DMS153 treated with DMSO at 0.1 percent for 48 hours (cell line): ENCODE measurements at regions not wholly inside any gene's neighbourhood (a gene's known extent, or its start where the extent isn't known, plus 50 kb on each side); places are given as distances from the start of the nearest gene placed in this dataset.

ENCODE experiments used
- DNase-seq: peaks from one replicate; lab custom pipeline; 2025; ENCODE audit not compliant: unreplicated experiment; lab: John Stamatoyannopoulos, UW

DNA sequence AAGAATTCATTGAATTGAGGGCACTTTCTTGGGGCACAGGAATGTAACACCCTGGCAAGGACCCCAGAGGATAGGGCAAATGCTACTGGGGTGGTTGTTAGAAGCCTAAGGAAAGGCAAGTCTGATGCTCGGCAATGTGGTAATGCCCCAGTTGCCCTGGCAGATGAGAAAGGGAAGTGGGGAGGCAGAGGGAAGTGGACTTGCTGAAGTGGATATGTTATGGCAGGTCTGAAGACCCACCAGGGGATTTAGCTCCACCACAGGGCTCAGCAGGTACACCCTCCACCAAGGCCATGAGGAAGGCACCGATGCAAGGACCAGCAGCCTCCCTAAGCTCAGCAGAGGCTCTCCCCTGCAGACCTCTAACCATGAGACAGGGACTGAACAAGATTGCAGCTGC is 184.8 kb downstream of the IRX5 start:
- no peak for DNase-seq

DNA sequence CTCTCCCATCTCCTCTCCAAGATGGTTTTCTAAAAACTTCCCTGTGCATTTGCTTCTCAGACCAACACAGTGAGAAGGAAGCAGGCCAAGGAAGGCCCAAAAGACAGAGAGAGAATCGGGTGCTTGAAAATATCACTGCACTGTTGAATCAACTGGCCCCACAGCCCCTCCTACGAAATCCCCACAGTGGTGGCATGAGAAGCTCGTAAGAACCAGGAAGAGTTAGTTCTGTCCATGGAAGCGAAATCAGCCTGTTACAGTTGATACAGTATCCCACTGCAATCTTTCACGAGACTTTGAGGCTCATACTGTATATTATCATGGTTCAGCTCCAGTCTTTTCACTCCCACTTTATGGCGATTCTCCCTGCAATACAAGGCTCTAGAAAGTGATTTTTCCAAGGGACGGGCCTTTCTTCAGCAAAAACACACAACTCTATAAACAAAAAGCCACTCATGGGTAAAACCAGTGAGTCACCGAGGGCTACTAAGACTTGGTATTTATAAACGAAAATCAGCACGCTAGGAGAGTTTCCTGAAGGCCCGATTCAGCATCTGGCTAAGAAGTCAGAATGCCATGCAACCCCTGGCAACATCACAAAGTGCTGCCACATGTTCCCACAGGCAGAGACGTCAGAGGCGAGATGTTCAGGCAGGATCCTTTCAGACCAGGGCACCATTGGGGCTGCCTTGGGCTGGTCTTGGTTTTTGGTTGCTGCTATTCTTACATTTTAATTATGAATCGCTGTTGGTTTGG is 185.7 kb downstream of the IRX5 start:
- no peak for DNase-seq

DNA sequence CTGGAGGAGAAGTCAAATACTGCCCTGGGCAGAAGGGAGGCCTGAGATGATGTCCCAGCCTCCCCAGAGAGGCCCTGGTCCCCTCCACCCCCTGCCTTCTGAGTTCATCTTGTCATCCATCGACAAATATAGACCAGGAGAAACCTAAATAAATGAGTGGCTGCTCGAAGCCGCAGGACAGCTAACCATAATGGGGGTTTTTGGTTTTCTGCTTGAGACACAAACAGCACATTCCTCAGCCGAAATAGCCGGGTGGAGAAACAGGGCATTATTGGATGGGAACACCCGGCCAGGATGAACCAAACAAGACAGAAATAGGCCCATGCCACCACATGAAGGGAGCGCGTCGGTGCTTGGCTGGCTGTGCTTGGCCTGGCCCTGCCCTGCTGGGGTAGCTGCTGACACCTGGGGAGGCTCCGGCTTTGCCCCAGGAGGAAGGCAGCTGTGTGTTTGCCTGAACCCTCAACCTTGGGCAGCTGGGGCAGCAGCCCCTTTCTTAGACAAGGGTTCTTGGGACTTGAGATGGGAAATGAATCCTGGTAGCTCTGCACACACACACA is 188.1 kb downstream of the IRX5 start:
- DNase-seq: no peak

DNA sequence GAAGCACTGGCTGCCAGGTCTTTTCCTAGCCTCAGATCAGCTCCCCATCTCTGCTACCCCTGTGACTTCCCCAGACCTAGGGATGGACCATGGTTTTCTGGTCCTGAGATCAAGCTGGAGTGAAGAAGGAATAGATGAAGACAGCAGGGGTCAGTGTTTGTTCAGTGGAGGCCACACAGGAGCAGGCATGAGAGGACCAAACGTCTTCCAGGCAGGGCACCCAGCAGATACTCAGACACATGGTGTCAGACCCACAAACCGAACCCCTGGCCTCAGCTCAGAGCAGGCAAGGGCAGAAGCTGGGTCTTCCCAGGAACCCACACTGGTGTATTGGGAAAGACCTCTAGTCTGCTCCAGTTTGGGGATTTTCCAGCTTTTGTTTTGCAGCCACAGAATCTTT is 189.7 kb downstream of the IRX5 start:
- no peak for DNase-seq

DNA sequence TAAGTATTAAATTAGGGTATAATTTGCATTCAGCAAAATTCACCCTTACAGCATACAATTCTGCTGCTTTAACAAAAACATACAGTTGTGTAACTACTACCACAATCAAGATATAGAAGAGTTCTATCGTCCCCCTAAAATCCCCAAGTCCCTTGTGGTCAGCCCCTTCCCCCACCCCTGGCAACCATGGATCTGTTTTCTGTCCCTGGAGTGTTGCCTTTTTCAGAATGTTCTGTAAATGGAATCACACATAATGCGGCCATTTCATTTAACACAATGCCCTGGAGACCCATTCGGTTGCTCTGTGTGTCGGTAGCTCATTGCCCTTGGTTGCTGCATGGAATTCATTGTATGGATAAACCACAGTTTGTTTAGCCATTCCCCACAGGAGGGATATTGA is 190.2 kb downstream of the IRX5 start:
- DNase-seq: no peak

DNA sequence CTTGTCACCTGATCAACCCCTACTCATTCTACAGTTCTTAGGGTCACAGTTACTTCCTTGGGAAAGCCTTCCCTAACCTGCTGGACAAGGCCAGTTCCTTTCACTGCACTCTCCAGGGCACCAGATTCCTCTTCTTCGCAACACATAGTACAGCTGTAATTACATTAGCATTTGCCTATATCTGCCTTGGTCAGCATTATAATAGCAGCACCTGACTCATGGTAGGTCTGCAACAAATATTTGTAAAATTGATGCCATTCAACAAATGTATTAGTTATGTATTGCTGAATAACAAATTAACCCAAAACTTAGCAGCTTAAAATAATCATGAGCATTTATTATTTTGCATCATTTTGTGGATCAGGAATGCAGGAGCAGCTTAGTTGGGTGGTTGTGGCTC is 193.0 kb downstream of the IRX5 start:
- no peak for DNase-seq

DNA sequence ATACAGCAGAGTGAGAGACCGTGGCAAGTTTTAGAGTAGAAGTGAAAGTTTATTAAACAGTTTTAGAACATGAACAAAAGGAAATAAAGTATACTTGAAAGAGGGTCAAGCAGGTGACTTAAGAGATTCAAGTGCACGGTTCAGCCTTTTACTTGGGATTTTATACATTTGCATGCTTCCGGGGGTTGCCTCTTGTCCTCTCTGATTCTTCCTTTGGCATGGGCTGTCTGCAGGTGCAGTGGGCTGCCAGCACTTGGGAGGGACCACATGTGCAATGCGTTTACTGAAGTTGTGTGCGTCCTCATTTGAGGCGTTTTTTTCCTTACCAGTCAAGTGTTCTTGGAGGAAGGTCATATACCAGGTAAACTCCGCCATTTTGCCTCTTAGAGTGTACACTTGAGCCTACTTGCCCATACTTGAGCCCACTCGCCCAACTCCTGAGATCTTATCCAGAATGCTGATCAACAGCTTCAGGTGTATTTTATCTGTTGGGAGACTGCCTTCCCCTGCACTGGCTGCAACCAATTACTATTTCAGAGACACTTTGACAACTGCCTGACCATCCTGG is 195.2 kb downstream of the IRX5 start:
- no peak for DNase-seq

DNA sequence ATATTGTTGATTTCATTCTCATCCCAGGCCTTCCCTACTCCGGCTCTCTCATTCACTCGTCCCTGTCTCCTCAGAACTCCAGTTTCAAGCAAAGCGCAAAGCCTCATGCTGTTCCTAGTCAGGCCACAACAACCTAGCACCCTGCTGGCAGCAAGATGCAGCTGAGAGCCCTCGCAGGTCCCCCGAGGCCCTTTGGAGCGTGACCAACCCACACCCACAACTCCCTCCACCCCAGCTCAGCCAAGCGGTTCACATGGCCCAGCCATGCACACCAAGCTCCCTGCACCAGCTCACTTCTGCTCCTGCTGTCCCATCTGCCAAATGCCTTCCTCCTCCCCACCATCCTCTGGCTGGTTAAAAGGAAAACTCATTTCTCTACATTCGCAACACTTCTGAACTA is 195.8 kb downstream of the IRX5 start:
- no peak for DNase-seq

DNA sequence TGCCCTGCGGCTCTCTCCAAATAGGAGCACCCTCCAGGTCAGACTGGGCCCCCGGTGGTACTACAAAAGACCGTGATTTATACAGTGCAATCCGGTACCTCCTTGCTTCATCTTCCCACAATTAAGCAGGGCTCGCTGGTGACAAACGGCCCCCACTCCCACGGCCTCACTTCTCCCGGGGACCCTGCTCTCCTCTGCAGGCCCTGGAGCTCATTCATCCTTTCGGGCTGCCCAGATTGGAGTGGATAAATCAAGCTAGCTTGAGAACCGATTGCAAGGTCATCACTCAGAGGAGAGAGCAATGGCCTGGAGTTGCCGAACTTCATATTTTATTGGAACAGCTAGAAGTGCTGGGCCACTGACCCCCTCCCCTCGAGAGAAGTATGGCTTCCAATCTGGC is 193.5 kb upstream of the IRX6 start:
- no peak for DNase-seq

DNA sequence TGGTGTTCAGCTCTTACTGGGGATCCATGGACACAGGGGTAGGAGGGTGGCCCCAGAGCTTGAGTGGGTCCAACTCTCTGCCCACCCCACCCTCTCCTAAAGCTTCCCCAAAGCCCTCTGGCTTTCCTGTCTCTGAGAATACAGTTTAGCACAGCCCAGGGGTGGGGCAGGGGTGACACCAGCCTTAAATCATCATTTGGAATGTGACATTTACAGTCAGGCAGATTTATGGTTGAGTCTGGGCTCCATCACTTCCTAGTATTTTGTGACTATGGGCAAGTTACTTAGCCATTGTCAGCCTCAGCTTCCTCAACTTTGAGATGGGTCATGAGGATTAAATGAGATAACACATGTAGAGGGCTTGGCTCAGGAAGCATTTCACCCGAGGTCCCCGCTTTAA is 193.1 kb upstream of the IRX6 start:
- DNase-seq: no peak

DNA sequence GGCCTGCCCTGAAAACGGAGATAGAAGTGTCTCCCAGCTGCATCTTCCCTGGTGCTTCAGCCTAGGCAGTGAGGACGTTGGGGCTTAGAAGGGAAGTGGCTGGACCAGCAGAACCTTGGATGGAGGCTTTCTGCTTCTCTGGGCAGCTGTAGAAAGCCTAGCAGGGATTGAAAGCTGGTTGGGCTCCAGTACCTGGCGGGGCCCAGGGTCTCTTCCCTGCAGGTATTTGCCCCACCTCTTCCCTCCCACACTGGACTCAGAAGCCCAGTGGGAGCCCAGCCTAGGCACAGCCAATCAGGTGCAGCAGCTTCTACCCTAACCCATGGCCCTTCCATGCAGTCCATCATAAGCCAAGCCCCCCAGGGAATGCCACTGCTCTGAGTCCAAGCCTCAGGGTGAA is 190.3 kb upstream of the IRX6 start:
- DNase-seq: no peak

DNA sequence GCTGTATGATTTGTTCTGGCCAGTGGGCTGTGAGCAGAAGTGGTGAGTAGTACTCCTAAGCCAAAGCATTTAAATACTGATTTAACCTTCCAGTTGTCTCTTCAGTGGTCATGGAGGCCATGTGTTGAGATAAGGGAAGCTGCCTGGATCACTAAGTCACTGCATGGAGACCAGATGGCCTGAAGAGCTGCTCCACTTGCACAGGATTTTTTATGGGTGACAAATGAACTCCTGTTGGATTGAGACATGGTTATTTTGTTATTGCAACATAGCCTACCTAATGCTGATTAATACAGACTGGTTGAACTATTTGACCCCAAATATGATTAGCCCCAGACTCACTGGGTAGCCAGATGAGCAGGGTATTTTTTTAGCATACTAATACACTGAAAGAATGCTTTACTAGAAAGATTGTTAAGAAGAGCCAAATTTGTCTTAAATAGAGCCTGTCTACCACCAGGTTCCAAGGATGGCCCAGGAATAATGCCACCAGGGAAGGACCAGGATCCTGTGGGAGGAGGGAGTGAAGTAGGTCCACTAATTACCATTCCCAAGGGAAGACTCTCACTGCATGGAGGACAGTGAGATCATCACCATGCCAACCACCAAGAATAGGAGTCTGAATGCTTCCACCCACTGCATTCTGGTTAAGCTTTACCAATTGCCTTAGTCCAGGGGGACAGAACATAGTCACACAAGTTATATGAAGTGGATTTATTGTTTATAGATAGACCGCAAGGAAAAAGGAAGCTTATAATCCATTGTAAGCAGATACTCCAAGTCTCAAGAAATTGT is 187.4 kb upstream of the IRX6 start:
- no peak for DNase-seq

DNA sequence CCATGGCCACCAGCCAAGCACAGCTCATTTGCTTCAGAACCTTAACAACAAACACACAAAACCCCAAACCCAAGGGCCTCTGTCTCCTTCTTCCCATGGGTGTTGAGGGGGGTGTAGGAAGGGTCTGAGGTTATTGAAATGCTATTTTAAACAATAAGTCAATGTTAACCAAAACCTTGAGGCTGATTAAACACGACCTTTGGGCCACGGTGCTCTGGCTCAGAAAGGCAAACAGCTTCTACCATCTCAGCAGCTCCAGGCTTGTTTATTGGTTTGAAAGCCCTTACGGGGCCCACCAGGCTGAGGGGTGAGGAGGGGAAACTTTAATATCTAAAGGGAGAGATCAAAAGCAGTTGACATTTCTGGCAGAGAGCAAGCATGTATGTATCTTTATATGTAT is 185.7 kb upstream of the IRX6 start:
- no peak for DNase-seq

DNA sequence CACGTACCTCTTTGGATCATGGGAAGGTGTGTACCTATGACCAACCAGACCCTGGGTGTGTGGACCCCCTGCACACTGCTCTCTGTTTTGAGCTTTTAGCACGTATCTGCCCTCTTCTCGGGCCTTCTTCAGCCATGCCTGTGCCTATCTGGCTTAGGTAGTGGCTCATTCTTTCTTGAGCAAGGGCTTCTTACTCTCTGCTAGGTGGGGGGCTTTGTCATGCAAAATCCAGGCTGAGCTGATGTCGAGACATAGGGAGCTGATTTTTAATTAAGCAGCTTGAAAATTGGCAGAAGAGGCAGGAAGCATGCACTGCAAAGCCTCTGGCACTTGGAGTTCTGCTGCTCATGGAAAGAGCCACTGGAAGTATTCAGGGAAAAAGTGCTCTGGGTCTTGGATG is 181.6 kb upstream of the IRX6 start:
- DNase-seq: no peak

DNA sequence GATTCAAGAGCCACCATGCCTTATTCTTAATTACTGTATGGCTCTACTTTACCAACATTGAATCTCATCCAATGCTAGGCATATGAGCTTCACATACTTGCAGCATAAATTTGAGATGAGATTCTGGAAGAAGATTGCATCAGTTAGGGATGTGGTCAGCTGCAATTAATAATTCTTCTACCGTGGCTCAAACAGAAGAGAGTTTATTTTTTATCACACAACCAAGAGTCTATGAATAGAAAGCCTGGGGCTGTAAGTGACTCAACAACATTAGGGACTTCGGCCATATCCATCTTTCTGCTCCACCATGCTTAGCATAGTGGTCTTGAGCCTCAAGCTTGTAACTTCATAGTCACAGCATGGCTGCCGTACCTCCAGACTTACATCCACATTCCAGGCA is 179.4 kb upstream of the IRX6 start:
- no peak for DNase-seq

DNA sequence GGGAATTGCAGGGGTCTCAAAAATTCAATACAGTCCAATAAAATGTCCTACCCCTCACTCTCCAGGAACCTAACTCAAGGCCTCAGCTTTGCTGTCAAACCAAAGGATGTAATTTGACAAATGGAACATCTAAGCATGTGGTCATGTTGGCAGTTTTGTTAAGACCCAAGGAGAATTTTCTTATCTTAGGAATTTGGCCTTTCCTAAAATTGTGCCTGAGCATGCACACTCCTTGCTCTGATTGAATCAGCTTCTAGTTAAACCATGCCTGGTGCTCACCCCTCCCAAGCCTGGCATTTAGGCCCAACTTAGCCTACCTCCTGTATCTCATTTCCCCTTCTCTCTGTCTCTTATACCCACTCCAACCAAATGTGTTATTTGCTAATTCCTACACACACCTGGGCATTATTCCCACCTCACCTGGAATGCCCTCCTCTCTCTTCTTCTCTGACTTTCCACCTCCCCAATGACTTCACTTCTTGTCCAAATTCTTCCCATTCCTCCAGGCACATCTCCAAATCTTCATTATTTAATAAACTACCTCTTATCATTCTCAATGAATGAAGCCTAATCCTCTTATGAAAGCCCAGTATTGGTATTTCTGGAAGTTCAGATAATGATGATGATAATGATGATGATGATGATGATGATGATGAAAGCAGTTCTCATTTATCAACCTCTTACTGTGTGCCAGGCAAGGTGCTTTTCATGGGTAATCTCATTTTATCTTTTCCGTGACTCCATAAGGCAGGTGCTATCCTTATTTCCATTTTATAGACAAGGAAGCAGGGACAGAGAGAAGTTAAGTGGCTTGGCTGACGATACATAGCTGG is 178.0 kb upstream of the IRX6 start:
- DNase-seq: no peak

DNA sequence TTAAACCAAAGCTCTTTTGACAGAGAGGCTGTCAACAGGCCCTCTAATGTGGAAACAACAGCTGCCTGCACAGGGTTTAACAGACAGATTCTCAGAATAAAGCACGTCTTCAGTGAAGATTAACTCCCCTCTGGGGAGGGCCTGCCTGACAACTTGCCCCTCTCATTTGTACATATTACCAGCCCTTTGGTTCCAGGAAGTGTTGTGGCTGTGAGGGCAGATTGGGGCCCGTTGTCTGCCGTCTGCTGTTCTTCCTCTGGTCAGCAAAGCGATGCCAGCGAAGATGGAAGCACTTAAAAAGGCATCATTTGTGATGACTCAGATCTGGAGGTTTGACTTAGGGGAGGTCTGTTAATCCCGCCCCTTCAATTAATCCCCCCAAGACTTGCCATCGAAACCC is 177.0 kb upstream of the IRX6 start:
- DNase-seq: no peak

DNA sequence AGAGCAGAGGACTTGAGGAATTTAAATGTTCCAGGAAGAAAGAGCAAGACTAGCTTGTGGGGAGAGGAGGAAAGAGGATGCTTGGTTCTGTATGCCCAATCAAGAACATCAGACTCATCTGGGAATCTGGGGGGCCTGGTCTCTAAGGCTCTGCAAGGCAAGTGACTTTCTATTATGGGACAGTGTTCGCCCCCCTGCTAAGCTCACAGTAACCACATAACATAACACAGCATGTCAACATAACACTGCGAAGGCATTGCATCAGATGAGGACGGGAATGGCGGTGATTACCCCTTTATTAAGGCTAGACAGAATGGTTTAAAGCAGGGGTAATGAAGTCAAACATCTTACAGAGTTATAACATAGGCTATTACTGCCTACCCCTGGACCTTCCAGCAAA is 176.6 kb upstream of the IRX6 start:
- DNase-seq: no peak

DNA sequence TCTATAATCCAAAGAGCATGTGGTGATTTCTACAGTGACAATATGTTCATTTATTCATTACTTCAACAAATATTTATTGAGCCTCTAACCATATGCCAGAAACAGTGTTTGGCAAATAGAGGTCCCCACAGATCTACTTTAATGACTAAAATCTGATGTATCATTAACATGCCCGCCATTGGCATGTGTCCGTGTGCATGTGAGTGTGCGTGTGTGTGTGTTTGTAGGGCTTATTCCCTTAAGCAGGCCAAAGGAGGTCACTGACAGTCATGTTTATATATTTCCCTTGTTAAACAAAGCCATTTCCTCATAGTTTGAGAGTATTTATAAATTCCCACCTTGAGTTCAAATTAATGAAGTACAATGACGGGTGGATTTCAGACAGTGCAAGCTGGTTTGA is 174.4 kb upstream of the IRX6 start:
- no peak for DNase-seq

DNA sequence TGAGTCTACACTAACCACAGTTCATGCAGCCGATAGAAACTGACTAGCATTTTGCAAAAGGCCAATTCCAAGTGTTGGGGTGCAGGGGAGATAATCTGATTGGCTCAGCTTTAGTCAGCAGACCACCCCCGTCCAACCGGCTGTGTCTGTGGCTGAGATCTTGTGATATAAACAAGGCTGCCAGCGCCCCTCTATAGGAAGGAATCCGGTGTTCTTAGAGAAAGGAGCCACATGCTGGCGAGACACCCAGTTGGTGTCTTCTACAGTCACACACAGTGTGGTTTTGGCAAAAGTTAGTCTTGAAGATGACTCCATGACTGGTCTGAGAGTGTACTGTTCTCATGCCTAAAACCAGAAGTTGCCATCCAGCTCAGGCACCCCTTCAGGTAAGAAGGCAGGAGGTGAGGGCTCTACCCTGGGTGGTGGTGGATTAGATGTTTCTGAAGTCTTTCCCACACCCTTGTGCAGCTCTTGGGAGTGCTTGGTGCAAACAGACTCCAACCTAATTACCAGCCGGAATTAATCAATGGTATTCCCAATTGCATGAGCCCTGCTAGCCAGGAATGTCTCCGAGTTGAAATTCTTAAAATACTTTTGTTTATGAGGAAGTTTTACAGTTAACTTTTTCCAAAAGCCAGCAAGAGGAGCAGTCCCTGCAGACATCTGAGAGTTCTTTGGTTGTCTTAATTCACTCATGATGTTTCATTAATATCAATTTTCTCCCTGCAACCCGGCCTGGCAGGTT is 172.3 kb upstream of the IRX6 start:
- DNase-seq: no peak
